ENCODE measurements at regions not wholly inside any gene's neighbourhood (a gene's known extent, or its start where the extent isn't known, plus 50 kb on each side); places are given as distances from the start of the nearest gene placed in this dataset.
"Not testable (repeated sequence)": the region's sequence is repeated elsewhere in the genome, so short reads cannot be mapped to it uniquely, and the experiment has no call there.

GRCh38 chr1:204780630-204781029 lies 90.0 kb upstream of the NFASC start:
- DNase-seq (ENCODE audit: low read depth, low spot score): no peak

- DNase-seq (ENCODE audit: low read depth, low spot score): no peak
Observed at GRCh38 chr1:204782118-204782700, 88.5 kb upstream of the NFASC start.

GRCh38 chr1:204785023-204785422 lies 85.6 kb upstream of the NFASC start:
- DNase-seq (ENCODE audit: low read depth, low spot score): not testable (repeated sequence)

GRCh38 chr1:204788470-204788869 lies 82.2 kb upstream of the NFASC start:
- DNase-seq (ENCODE audit: low read depth, low spot score): no peak

GRCh38 chr1:204791453-204792353 lies 79.0 kb upstream of the NFASC start:
- DNase-seq (ENCODE audit: low read depth, low spot score): peak; percentile 13

GRCh38 chr1:204792354-204792692 lies 78.3 kb upstream of the NFASC start:
- no peak for DNase-seq (ENCODE audit: low read depth, low spot score)

- no peak for DNase-seq (ENCODE audit: low read depth, low spot score)
Observed at GRCh38 chr1:204793259-204793914, 77.3 kb upstream of the NFASC start.

- not testable (repeated sequence) for DNase-seq (ENCODE audit: low read depth, low spot score)
Observed at GRCh38 chr1:204796886-204797285, 73.8 kb upstream of the NFASC start.

- no peak for DNase-seq (ENCODE audit: low read depth, low spot score)
Observed at GRCh38 chr1:204797401-204797800, 73.3 kb upstream of the NFASC start.

GRCh38 chr1:204799630-204800029 lies 71.0 kb upstream of the NFASC start:
- DNase-seq (ENCODE audit: low read depth, low spot score): no peak

- no peak for DNase-seq (ENCODE audit: low read depth, low spot score)
Observed at GRCh38 chr1:204801211-204801610, 69.5 kb upstream of the NFASC start.

GRCh38 chr1:204802401-204803175 lies 68.1 kb upstream of the NFASC start:
- no peak for DNase-seq (ENCODE audit: low read depth, low spot score)

GRCh38 chr1:204803607-204804006 lies 67.1 kb upstream of the NFASC start:
- no peak for DNase-seq (ENCODE audit: low read depth, low spot score)

GRCh38 chr1:204806943-204807687 lies 63.5 kb upstream of the NFASC start:
- DNase-seq (ENCODE audit: low read depth, low spot score): peak; percentile 24

- no peak for DNase-seq (ENCODE audit: low read depth, low spot score)
Observed at GRCh38 chr1:204809488-204809887, 61.2 kb upstream of the NFASC start.

GRCh38 chr1:204812842-204813241 lies 57.8 kb upstream of the NFASC start:
- DNase-seq (ENCODE audit: low read depth, low spot score): no peak

- DNase-seq (ENCODE audit: low read depth, low spot score): no peak
Observed at GRCh38 chr1:204813522-204813921, 57.1 kb upstream of the NFASC start.

GRCh38 chr1:204814166-204814884 lies 56.3 kb upstream of the NFASC start:
- DNase-seq (ENCODE audit: low read depth, low spot score): no peak

GRCh38 chr1:204817341-204817740 lies 53.3 kb upstream of the NFASC start:
- no peak for DNase-seq (ENCODE audit: low read depth, low spot score)

GRCh38 chr1:204818998-204819397 lies 51.7 kb upstream of the NFASC start:
- no peak for DNase-seq (ENCODE audit: low read depth, low spot score)

- DNase-seq (ENCODE audit: low read depth, low spot score): no peak
Observed at GRCh38 chr1:204819495-204819894, 51.2 kb upstream of the NFASC start.
